Activated CD8-positive, alpha-beta T cell treated with anti-CD3 and anti-CD28 coated beads for 36 hours (primary cell): ENCODE measurements at regions not wholly inside any gene's neighbourhood (a gene's known extent, or its start where the extent isn't known, plus 50 kb on each side); places are given as distances from the start of the nearest gene placed in this dataset.

Source experiments
- ATAC-seq: fragments of 200-7000 bp; cut with Tn5 transposase; one replicate; pipeline ENCODE4 v1.10.0; 2021; ENCODE audit warnings: mild to moderate bottlenecking, moderate library complexity
- CTCF ChIA-PET: fragments of 350-600 bp; sonication (Branson Sonifier 250); formaldehyde crosslinking; loops from one replicate; lab custom pipeline; 2021; ENCODE audit warnings: antibody characterized with exemption; lab: Charles Lee
- POLR2A ChIA-PET: fragments of 350-600 bp; sonication (Branson Sonifier 250); formaldehyde crosslinking; loops from one replicate; lab custom pipeline; 2021; ENCODE audit warnings: antibody characterized with exemption; lab: Charles Lee
- DNase-seq: peaks from one replicate; pipeline ENCODE4 v3.0.0-alpha.2; 2020
- H3K27ac Mint-ChIP-seq: one replicate; pipeline ENCODE4 v1.8.0; 2021; ENCODE audit warnings: mild to moderate bottlenecking, mixed read lengths
- H3K27me3 Mint-ChIP-seq: one replicate; pipeline ENCODE4 v1.8.0; 2021; ENCODE audit warnings: mixed read lengths
- H3K36me3 Mint-ChIP-seq: one replicate; pipeline ENCODE4 v1.8.0; 2021; ENCODE audit warnings: low read depth, mixed read lengths
- H3K4me1 Mint-ChIP-seq: one replicate; pipeline ENCODE4 v1.8.0; 2021; ENCODE audit warnings: low read depth, mixed read lengths
- H3K4me3 Mint-ChIP-seq: one replicate; pipeline ENCODE4 v1.8.0; 2021; ENCODE audit warnings: mild to moderate bottlenecking, moderate library complexity, mixed read lengths
- H3K9me3 Mint-ChIP-seq: one replicate; pipeline ENCODE4 v1.8.0; 2021; ENCODE audit warnings: mixed read lengths
- CTCF ChIP-seq: fragments of 200-600 bp; IDR thresholded peaks from one replicate; pipeline ENCODE4 v1.8.0; 2022; ENCODE audit warnings: antibody characterized with exemption, mild to moderate bottlenecking
- intact Hi-C: fragments of 100-400 bp; cut with micrococcal nuclease; formaldehyde crosslinking; loops from one replicate; pipeline ENCODE4 v1.10.0; 2022

- no peaks in the 10 kb centered on the region for H3K4me1 Mint-ChIP-seq
- intact Hi-C loops = no loop called here
- H3K27ac Mint-ChIP-seq = no peak overlapping the region
- ATAC-seq (no peak), DNase-seq (no peak)
- H3K36me3 Mint-ChIP-seq = no peaks in the 10 kb centered on the region
- no peaks in the 10 kb centered on the region for H3K27me3 Mint-ChIP-seq
- H3K9me3 Mint-ChIP-seq = no peaks in the 10 kb centered on the region
- POLR2A ChIA-PET = no interaction called here
- no peak overlapping the region for H3K4me3 Mint-ChIP-seq
- CTCF ChIA-PET = no interaction called here
- no peak for TF ChIP-seq CTCF
Measured at GRCh38 chr7:89798599-89798996, 355.7 kb upstream of the STEAP1 start.

GRCh38 chr7:89800761-89801160 is 353.5 kb upstream of the STEAP1 start:
- no peaks in the 10 kb centered on the region for H3K36me3 Mint-ChIP-seq
- ATAC-seq (no peak), DNase-seq (no peak)
- ChIA-PET CTCF (no interaction called here), POLR2A (no interaction called here)
- no peaks in the 10 kb centered on the region for H3K27me3 Mint-ChIP-seq
- TF ChIP-seq CTCF = no peak
- H3K9me3 Mint-ChIP-seq = peaks cover 2% of the 10 kb centered on the region
- no peaks in the 10 kb centered on the region for H3K4me1 Mint-ChIP-seq
- H3K4me3 Mint-ChIP-seq = no peak overlapping the region
- no peak overlapping the region for H3K27ac Mint-ChIP-seq
- intact Hi-C loops = no loop called here

GRCh38 chr7:89809291-89809690 is 345.0 kb upstream of the STEAP1 start:
- DNase-seq = no peak
- no peak overlapping the region for H3K4me3 Mint-ChIP-seq
- CTCF ChIA-PET = no interaction called here
- H3K4me1 Mint-ChIP-seq = no peaks in the 10 kb centered on the region
- no peak overlapping the region for H3K27ac Mint-ChIP-seq
- peaks cover 8% of the 10 kb centered on the region for H3K9me3 Mint-ChIP-seq
- intact Hi-C loops = no loop called here
- no peaks in the 10 kb centered on the region for H3K36me3 Mint-ChIP-seq
- ATAC-seq = no peak
- POLR2A ChIA-PET = no interaction called here
- H3K27me3 Mint-ChIP-seq = no peaks in the 10 kb centered on the region
- no peak for TF ChIP-seq CTCF

- no peak for TF ChIP-seq CTCF
- DNase-seq (no peak), ATAC-seq (no peak)
- Mint-ChIP-seq H3K4me1 (no peaks in the 10 kb centered on the region), H3K27me3 (no peaks in the 10 kb centered on the region), H3K9me3 (no peaks in the 10 kb centered on the region), H3K27ac (no peak overlapping the region), H3K36me3 (no peaks in the 10 kb centered on the region), H3K4me3 (no peak overlapping the region)
- CTCF ChIA-PET = no interaction called here
- POLR2A ChIA-PET = no interaction called here
- intact Hi-C loops = no loop called here
Measured at GRCh38 chr7:89813081-89813480, 341.2 kb upstream of the STEAP1 start.

- Mint-ChIP-seq H3K4me3 (no peak overlapping the region), H3K27me3 (no peaks in the 10 kb centered on the region), H3K4me1 (no peaks in the 10 kb centered on the region), H3K27ac (no peak overlapping the region), H3K36me3 (no peaks in the 10 kb centered on the region), H3K9me3 (no peaks in the 10 kb centered on the region)
- CTCF ChIA-PET = no interaction called here
- ATAC-seq (no peak), DNase-seq (no peak)
- TF ChIP-seq CTCF = no peak
- POLR2A ChIA-PET = no interaction called here
- intact Hi-C loops = no loop called here
Measured at GRCh38 chr7:89826121-89826520, 328.1 kb upstream of the STEAP1 start.
